ENCODE measurements at regions not wholly inside any gene's neighbourhood (a gene's known extent, or its start where the extent isn't known, plus 50 kb on each side); places are given as distances from the start of the nearest gene placed in this dataset.
"Not testable (repeated sequence)": the region's sequence is repeated elsewhere in the genome, so short reads cannot be mapped to it uniquely, and the experiment has no call there.

DNA sequence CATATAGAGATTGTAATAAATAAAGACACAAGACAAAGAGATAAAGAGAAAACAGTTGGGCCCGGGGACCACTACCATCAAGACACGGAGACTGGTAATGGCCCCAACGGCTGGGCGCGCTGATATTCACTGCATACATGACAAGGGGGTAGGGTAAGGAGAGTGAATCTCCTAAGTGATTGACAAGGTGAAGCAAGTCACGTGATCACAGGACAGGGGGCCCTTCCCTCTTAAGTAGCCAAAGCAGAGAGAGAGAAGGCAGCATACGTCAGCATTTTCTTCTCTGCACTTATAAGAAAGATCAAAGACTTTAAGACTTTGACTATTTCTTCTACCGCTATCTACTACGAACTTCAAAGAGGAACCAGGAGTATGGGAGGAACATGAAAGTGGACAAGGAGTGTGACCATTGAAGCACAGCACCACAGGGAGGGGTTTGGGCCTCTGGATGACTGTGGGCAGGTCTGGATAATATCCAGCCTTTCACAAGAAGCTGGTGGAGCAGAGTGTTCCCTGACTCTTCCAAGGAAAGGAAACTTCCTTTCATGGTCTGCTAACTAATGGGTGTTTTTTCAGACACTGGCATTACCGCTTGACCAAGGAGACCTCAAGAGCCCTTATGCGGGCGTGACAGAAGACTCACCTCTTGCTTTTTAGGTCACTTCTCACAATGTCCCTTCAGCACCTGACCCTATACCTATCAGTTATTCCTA, 75.6 kb downstream of the MRPL39 start:
- not testable (repeated sequence) for DNase-seq (ENCODE audit: low spot score)

GRCh38 chr21:25528515-25528914, 78.8 kb downstream of the MRPL39 start:
- no peak for DNase-seq (ENCODE audit: low spot score)

DNA sequence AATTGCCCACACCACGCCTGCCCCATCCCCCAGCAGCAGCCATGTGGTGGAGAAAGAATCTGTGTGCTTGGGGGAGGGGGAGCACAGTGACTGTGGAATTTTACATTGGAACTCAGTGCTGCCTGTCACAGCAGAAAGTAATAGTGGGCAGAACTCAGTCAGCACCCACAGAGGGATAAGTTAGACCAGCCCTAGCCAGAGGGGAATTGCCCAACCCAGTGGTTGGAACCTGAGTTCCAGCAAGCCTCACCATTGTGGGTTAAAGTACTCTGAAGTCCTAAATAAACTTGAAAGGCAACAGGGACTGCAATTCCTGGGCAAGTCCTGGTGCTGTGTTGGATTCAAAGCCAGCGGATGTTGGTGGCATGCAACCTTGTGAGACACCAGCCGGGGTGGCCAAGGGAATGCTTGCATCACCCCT, 88.8 kb downstream of the MRPL39 start:
- no peak for DNase-seq (ENCODE audit: low spot score)

DNA sequence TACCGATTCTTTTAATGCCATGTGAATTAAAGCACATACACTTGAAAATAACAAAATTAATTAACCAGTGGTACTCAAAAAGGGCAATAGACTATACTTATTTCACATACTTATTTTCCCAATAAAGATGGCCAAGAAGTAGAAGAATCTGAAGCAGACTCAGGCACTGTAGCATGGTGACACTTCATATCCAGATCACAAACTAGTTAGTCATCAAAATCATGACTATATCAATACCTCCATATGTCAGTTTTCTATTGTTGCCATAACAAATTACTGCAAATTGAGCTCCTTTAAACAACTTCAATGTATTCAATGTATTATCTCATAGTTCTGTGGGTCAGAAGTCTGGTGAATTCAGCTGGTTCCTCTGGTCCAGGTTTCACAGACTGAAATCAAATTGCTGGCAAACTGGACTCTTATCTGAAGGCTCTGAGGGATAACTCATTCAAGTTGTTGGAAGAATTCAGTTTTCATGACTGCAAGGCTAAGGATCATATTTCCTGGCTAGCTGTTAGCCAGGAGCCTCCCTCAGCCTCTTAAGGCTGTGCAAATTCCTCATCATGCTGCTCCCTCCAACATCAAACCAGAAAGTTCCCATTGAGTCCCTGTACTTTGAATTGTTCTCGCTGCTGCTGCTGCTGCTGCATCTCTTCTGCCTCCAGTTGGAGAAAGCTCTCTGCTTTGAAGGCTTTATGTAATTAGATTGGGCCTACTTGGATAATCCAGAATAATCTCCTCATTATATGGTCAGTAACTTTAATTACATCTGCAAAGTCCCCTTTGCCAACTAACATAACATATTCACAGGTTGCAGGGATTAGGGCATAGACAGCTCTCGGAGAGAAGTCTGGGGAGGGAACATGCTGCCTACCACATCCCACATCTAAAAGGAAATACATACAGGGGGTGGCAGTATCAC, 91.5 kb downstream of the MRPL39 start:
- no peak for DNase-seq (ENCODE audit: low spot score)

DNA sequence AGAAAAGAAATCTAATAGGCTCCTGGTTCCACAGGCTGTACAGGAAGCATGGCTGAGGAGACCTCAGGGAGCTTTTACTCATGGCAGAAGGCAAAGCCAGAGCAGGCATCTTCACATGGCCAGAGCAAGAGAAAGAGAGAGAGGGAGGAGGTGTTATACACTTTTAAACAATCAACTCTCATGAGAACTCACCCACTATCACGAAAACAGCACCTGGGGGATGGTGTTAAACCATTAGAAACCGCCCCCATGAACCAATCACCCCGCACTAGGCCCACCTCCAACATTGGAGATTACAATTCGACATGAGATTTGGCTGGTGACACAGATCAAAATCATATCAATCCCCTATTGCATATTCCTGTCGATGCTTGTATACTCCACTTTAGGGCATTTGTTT, 93.5 kb downstream of the MRPL39 start:
- no peak for DNase-seq (ENCODE audit: low spot score)

GRCh38 chr21:25512095-25513081, 94.9 kb downstream of the MRPL39 start:
- DNase-seq (ENCODE audit: low spot score), result no peak

DNA sequence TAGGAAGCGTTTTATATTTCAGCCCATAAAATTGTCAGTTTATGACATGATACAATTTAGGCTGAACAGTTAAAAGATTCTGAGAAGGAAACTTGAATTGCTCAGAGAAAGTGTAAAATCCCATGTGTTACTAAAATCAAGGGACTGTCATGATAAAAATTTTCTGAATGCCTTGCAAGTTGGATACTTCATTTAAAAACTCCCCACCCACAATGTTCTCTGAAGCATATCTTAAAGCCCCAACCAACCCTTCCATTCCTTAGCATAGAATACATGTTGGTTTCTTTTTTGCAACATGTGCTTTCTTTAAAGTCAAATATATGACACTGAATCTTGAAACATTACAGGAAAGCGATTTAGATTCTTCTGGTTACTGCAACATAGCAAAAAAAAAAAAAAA, 97.4 kb downstream of the MRPL39 start:
- no peak for DNase-seq (ENCODE audit: low spot score)

DNA sequence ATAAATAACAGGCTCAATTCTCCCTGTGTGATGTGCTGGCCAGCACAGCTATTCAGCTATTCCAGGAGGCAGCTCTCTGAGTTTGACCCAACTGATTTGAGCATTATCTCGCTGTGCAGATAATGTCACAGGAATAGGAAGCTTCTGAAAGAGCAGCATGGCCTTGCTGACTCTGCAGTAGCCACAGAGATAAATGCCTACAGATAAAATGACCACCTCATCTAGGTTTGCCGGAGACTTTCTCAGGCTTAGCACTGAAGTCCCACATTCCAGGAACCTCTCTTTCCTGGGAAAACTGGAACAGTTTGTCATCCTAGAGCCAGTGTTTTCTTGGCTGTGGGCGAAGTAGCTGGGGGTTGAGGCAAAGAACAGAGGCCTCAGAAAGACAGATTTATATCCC, 98.9 kb downstream of the MRPL39 start:
- DNase-seq (ENCODE audit: low spot score), result no peak

DNA sequence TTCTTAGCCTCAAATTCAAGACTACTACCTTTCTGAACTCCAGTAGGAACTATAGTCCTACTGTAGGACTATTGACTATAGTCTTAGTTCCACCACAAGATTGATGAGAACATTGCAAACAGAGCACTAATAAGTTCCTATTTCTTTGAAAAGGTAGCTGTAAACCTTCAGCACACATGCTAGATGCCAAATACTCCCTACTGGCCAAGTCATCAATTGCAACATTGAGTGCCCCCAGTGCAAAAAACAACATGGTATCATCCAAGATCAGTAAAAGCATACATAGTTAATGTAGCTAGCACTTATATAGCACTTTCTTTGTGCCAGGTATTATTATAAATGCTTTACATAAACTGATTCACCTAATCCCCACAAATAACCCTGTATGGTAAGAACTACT, 99.8 kb downstream of the MRPL39 start:
- peak; percentile 31 for DNase-seq (ENCODE audit: low spot score)

DNA sequence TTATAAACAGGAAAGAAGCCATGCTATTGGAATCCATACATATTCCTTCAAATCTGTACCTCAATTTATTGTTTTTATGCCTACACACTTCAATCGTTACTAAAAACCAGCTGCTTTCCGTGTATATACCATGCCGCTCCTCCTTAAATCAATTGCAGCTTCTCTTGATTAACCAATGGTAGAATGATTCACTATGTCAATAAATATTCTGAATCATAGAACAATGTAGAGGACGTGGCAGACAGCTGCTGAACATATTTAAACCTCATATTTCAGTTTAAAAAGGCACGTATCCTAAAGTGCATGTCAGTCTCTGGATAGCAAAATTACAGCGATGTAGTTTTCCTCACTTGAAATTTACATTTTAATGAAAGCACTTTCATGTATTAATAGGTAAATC, 100.4 kb downstream of the MRPL39 start:
- no peak for DNase-seq (ENCODE audit: low spot score)

DNA sequence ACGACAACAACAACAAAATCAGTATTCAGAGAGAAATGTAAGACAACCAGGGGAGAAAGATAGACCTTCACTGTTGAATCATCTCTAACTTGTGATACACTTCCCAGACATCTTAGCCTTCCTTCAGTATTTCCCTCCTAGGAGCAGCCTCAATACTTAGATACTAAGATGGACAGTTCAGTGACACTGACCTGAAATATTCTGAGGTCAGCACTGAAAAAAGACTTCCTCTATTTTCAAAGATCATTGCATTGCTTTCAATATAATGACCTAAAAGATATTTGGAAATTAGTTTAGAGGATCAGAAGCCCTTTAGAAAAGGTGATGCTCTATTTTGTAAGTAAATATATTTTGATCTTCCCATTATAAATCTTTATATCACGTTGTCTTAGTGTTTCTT, 101.0 kb downstream of the MRPL39 start:
- no peak for DNase-seq (ENCODE audit: low spot score)

- DNase-seq (ENCODE audit: low spot score), result no peak
These were observed 103.3 kb downstream of the MRPL39 start for GRCh38 chr21:25503981-25504380.

- peak; percentile 3 for DNase-seq (ENCODE audit: low spot score)
These were observed 105.2 kb downstream of the MRPL39 start for GRCh38 chr21:25501996-25502665.

DNA sequence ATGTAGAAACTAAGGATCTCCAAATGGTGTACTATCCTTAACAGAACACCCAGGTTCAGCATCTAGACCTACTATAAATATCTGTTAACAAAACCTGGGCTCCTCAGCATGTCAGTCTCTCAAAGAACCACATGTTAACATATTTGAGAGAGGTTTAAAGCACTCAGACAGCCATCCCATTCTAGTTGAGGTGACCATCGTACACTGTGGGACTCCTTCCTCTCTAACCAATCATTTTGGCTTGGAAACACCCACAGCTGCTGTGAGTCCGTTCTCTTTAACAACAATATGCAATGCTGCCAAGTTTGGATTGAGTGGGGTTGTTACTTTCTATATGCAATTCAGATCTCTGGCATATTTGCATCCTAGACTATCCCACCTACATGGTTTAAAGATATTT, 105.8 kb downstream of the MRPL39 start:
- DNase-seq (ENCODE audit: low spot score), result no peak

DNA sequence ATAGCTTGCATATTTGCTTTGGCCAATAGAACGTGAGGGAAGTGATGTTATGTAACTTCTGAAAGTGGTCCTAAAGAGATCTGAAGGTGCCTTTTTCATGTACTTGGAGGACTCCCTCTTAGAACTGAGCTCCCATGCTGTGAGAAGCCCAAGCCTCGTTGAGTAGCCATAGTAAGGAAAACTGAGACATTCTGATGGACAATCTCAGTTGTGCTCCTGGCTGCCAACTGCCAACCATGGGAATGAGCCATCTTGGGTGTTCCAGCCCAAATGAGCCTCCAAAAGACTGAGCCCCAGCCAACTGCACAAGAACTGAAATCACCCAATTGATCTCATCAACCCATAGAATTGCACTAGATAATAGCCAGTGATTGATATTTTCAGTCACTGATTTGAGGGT, 106.7 kb downstream of the MRPL39 start:
- DNase-seq (ENCODE audit: low spot score), result no peak

- no peak for DNase-seq (ENCODE audit: low spot score)
These were observed 110.3 kb downstream of the MRPL39 start for GRCh38 chr21:25496825-25497482.

GRCh38 chr21:25494804-25495203, 112.5 kb downstream of the MRPL39 start:
- no peak for DNase-seq (ENCODE audit: low spot score)

DNA sequence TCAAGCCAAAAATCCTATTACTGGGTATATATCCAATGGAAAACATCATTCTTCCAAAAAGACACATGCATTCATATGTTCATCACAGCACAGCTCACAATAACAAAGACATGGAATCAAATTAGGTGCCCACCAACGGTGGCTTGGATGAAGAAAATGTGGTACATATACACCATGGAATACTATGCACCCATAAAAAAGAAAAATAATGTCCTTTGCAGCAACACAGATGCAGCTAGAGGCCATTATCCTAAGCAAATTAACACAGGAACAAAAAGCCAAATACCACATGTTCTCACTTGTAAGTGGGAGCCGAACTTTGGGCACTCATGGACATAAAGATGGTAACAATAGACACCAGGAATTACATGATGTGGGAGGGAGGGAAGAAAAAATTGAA, 113.6 kb downstream of the MRPL39 start:
- no peak for DNase-seq (ENCODE audit: low spot score)

GRCh38 chr21:25491267-25491666, 116.0 kb downstream of the MRPL39 start:
- no peak for DNase-seq (ENCODE audit: low spot score)

GRCh38 chr21:25490742-25491141, 116.5 kb downstream of the MRPL39 start:
- no peak for DNase-seq (ENCODE audit: low spot score)

DNA sequence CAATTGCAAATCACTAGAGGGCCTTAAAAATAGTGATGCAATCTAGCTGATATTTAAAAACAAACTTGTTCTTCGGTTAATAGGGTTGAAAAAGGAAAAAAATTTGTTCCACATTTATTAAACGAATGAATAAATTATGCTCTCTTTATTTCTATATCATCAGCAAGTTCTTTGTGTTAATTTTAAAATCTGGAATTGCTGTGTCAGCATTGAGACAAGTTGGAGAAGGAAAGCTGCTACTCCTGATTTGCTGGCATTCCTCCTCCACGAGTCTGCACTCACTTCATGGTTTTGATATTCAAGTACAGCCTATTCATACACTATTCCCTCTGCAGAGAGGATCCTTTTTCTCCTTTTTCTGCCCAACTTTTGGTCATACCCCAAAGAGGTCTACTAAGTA, 117.6 kb downstream of the MRPL39 start:
- DNase-seq (ENCODE audit: low spot score), result no peak

Data from NAMALWA (cell line).